Amniotic epithelial cell (primary cell): ENCODE measurements at regions not wholly inside any gene's neighbourhood (a gene's known extent, or its start where the extent isn't known, plus 50 kb on each side); places are given as distances from the start of the nearest gene placed in this dataset.

Experiments
- DNase-seq: peaks from one replicate; pipeline ENCODE4 v3.0.0-alpha.2; 2010; ENCODE audit warnings: low read depth

DNA sequence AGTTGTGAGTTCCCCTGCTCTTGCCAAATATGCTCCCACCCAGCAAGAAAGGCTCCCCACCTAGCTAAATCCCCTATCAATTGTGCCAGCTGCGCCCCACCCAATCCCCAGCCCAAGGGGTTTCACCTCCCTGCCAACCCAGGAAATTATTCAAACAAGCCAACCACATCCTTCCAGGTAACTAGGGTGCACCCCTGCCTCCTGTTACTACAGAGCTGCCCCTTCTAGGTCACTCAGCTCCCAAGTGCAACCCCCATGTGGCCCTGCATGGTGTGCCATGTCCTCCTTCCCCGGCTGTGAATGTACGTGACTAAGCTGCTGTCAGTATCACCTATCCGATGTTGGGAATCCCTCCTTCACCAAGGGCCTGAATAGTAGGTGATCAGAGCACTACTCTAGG lies 91.2 kb upstream of the LDAH start:
- no peak for DNase-seq

DNA sequence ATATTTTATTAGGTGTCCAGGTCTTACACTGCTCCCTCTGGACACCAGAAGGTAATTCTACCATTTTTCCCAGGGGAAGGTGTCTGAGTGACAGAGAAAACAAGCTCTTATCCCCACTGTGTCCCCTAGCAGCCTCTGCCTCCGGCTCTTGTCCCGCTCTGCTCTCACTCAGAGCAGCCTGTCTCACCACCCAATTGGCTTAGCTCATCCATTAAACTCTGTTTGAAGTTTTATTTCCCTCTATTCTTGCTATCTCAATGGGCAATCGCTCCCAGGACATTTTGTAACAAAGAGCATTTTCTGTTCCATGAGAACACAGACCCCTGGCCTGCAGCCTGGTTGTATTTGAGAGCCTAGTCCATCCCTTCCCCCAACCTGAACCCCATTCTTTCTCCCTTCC lies 90.6 kb upstream of the LDAH start:
- no peak for DNase-seq

DNA sequence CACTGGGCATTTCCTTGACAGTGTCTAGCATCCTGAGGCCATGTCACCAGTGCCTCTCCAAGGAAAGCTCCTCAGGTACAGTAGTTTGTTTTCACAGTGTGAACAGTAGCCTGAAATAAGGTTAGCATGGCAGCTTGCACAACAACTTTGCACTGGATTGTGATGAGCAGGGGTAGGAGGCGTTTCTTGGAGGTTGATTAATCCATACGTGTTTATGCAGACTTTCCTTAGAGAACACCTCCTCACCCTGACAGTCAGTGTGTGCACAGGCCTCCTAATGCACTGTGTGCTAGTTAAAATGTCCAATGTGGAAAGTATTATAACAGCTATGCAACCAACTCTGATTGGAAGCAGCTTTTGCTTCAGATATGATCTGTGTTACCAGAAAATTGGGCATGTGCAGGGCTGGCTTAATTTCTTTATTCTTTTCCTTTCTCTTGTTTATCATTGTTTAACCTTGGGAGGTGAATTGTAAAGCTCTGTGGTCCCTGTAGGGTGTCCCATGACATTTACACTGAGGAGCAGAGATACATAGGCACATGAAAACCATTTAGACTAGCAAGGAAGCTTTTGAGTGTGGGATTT lies 77.2 kb upstream of the LDAH start:
- DNase-seq: no peak

DNA sequence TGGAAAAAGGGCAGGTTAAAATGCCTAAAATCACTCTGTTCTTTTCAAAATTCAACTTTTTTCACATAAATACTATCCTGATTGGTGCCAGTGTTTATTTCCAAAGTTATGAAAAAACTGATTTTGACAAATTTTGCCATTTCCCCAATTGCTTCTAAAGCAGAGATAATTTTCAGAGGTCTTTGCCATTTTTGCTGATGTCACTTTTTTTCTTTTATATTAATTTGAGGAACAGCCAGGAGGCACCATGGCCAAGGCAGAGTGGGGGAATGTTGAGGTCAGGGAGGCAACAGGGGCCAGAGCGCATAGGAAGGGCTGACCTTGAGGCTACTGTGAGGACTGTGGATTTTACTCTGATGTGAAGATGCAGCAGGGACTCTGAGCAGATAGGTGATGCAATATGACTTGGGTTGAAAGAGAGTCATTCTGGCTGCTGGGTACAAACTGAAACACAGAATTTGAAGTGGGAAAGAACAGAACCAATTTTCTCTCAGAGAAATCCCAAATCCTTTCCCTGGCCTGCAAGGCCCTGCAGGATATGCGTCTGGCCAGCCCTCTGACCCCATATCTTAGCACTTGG lies 75.1 kb upstream of the LDAH start:
- DNase-seq: no peak

DNA sequence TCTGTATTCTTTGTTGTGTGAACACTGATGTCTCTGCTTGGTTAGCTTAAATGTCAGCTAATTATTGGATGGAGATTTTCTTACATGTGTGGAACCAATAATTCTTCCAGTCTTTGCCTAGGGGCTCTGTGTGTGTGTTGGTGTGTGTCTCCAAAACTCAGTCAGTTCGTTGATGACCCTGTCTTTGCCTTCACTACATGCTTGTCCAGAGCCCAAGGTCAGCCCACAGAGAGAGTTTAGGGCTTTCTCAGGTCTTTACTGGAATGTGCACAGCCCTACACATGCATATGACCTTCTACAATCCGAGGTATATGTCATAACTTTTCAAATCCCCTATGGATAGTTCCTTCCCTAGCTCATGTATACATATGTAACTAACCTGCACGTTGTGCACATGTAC lies 74.1 kb upstream of the LDAH start:
- DNase-seq: no peak

DNA sequence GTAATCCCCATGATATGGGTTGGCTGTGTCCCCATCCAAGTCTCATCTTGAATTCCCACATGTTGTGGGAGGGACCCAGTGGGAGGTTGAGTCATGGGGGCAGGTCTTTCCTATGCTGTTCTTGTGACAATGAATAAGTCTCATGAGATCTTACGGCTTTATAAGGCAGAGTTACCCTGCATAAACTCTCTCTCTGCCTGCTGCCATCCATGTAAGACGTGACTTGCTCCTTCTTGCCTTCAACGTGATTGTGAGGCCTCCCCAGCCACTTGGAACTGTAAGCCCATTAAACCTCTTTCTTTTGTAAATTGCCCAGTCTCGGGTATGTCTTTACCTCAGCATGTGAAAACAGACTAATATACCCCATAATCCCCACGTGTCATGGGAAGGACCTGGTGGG lies 61.9 kb upstream of the LDAH start:
- DNase-seq: no peak

DNA sequence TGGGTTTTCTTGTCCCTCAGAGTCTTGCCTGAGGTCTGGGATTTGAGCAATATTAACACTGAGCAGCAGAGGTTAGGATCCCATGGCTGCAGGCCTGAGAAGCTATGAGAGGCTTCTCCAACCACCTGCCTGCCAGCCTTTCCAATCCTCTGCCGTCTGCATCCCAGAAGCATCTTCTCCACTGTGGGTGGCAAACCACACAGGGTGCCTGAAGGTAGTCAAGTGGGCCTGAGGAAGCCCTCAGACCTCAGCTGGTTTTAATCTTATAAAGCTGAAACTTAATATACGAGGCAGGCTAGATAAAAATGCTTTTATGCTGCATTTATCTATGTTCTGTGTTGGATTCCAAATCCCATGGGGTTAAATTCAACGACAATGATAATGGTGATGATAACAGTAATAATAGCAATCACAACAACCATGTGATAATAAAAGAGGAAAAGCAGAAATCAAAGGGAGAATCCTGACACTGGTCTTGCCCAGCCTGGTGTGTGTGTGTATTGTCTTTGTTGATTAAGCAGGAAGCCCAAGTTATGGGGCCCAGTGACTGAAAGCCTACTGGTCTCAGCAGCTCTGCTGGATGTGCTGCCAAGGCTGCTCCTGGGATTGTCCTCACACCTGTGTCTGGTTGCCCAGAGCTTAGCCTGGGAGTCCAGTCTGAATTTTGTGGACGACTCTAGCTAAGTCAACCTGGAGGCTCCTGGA lies 59.7 kb upstream of the LDAH start:
- DNase-seq: no peak

DNA sequence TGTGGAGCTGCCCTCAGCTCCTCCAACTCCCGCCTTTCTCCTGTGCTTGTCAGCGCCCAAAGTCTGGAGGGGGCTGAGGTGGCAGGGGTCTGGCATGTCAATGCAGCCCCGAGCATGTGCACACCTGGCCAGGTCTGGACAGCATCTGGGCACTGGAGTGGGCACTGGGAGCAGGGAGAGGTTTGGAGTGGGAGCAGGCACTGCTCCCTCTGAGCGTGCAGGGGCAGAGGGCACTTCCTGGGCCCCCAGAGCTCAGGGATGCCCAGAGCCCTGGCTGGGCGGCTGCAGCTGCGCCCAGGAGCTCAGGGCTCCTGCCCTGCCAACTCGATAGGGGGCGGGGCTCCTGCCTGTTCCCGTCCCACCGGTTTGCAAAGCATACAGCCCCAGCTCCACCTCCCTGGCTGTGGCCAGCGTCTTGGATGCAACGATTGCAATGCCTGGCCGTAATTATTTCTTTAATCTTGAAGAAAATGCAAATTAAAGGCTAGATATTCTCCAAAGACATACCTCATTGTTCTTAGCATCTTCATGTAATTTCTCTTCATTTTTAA lies 57.4 kb upstream of the LDAH start:
- DNase-seq: no peak

DNA sequence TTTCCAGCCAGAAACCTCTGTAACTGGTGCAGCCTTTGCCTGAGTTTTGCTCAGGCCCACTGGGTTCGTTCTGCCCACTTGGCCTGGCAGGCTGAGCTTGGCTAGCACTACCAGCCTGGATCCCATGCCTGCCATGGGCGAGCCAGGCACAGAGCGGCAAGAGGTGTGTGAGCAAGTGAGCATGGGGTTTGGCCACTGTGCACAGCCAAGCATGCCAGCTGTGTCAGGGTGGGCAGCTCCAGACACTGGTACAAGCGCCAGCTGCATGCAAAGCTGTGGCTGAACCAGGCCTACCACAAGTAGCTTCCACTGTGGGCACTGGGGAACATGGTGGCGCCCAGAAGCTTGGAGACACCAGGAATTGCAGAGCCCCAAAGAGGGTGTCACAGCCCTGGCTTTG lies 56.3 kb upstream of the LDAH start:
- no peak for DNase-seq

DNA sequence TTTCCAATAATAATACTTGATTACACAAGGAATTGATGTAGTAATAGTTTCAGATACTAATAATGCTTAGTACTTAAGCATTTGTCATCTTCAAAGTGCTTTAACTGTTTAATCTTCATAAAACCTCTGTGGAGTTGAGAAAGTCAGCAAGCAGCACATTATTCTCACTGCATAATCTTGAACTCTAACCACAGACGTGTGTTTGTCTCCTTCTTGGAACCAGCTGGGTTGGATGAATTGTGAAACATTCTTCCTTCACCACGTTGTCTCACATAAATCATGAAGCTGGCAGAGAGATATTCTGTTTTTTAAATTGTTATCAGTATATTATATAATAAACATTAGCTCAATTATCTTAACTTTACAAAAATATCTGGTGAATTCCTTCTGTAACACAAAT lies 55.1 kb upstream of the LDAH start:
- peak; percentile 95 for DNase-seq
